ENCODE measurements at regions not wholly inside any gene's neighbourhood (a gene's known extent, or its start where the extent isn't known, plus 50 kb on each side); places are given as distances from the start of the nearest gene placed in this dataset.
"Not testable (repeated sequence)": the region's sequence is repeated elsewhere in the genome, so short reads cannot be mapped to it uniquely, and the experiment has no call there.

GRCh38 chr6:144690666-144691065 lies 405.5 kb downstream of the UTRN start:
- DNase-seq: no peak

- not testable (repeated sequence) for DNase-seq
Measured at GRCh38 chr6:144692050-144692449, 406.9 kb downstream of the UTRN start.

- no peak for DNase-seq
Measured at GRCh38 chr6:144695858-144696533, 410.9 kb downstream of the UTRN start.

- no peak for DNase-seq
Measured at GRCh38 chr6:144696610-144697368, 411.7 kb downstream of the UTRN start.

GRCh38 chr6:144697369-144697760 lies 412.2 kb downstream of the UTRN start:
- no peak for DNase-seq

- DNase-seq: no peak
Measured at GRCh38 chr6:144697801-144698200, 412.7 kb downstream of the UTRN start.

GRCh38 chr6:144702781-144703180 lies 417.6 kb downstream of the UTRN start:
- no peak for DNase-seq

GRCh38 chr6:144710207-144710606 lies 425.1 kb downstream of the UTRN start:
- DNase-seq: peak; percentile 82

GRCh38 chr6:144711661-144712060 lies 426.5 kb downstream of the UTRN start:
- no peak for DNase-seq

- no peak for DNase-seq
Measured at GRCh38 chr6:144712541-144712940, 427.4 kb downstream of the UTRN start.

- no peak for DNase-seq
Measured at GRCh38 chr6:144714021-144714712, 429.0 kb downstream of the UTRN start.

GRCh38 chr6:144715344-144715743 lies 430.2 kb downstream of the UTRN start:
- DNase-seq: no peak

- DNase-seq: peak; percentile 33
Measured at GRCh38 chr6:144718431-144718830, 433.3 kb downstream of the UTRN start.

- no peak for DNase-seq
Measured at GRCh38 chr6:144721232-144721631, 436.1 kb downstream of the UTRN start.

GRCh38 chr6:144722154-144722737 lies 437.1 kb downstream of the UTRN start:
- DNase-seq: peak; percentile 22

- no peak for DNase-seq
Measured at GRCh38 chr6:144722925-144723324, 437.8 kb downstream of the UTRN start.

GRCh38 chr6:144723431-144723830 lies 438.3 kb downstream of the UTRN start:
- DNase-seq: no peak

GRCh38 chr6:144724818-144725217 lies 439.7 kb downstream of the UTRN start:
- no peak for DNase-seq

- DNase-seq: no peak
Measured at GRCh38 chr6:144725736-144726522, 440.8 kb downstream of the UTRN start.

- no peak for DNase-seq
Measured at GRCh38 chr6:144728804-144729203, 443.7 kb downstream of the UTRN start.

- DNase-seq: no peak
Measured at GRCh38 chr6:144729502-144729901, 444.4 kb downstream of the UTRN start.

- DNase-seq: no peak
Measured at GRCh38 chr6:144730088-144730645, 445.0 kb downstream of the UTRN start.

All from fibroblast of skin of scalp (primary cell).